Transverse colon (tissue), 4 donors: ENCODE measurements at regions not wholly inside any gene's neighbourhood (a gene's known extent, or its start where the extent isn't known, plus 50 kb on each side); places are given as distances from the start of the nearest gene placed in this dataset.

Experiments used
- DNase-seq: peaks from one replicate; pipeline ENCODE4 v3.0.0-alpha.2; 2019
- H3K27ac ChIP-seq, 4 donors: fragments of 200-600 bp; sonication (generic); 2 replicates each; pipeline ENCODE4 v1.5.1; 2016 to 2018; ENCODE audit warnings: inconsistent platforms in 4 of 4
- H3K27me3 ChIP-seq: fragments of 200-600 bp; sonication (generic); 2 replicates; pipeline ENCODE4 v1.5.1; 2017; ENCODE audit warnings: inconsistent platforms
- H3K36me3 ChIP-seq, 4 donors: fragments of 200-600 bp; sonication (generic); 2 replicates each; pipeline ENCODE4 v1.5.1; 2017 to 2019; ENCODE audit warnings: inconsistent platforms in 4 of 4
- H3K4me1 ChIP-seq, 4 donors: fragments of 200-600 bp; sonication (generic); 2 replicates each; pipeline ENCODE4 v1.5.1; 2017 to 2020; ENCODE audit warnings: inconsistent platforms in 4 of 4
- H3K4me3 ChIP-seq, 4 donors: fragments of 200-600 bp; sonication (generic); 1 replicate in 1 of 4; 2 replicates in 3 of 4; pipeline versions ENCODE4 v1.5.1 to v1.6.1; 2017 to 2019; ENCODE audit warnings: inconsistent platforms in 4 of 4
- H3K9me3 ChIP-seq, 2 donors: fragments of 200-600 bp; sonication (generic); 2 replicates each; pipeline ENCODE4 v1.5.1; 2017 to 2019; ENCODE audit warnings: inconsistent platforms in 2 of 2
- EP300 ChIP-seq: sonication (generic); formaldehyde crosslinking; IDR thresholded peaks from one replicate; pipeline ENCODE4 v1.6.1; 2017; ENCODE audit warnings: antibody characterized with exemption, low read depth
- POLR2A ChIP-seq: fragments of 450-650 bp; IDR thresholded peaks from one replicate; pipeline ENCODE4 v1.6.1; 2016; ENCODE audit warnings: antibody characterized with exemption, mild to moderate bottlenecking, moderate library complexity
- POLR2AphosphoS5 ChIP-seq, 3 donors: sonication (generic); formaldehyde crosslinking; IDR thresholded peaks; one replicate each; pipeline ENCODE4 v1.6.1; 2016; ENCODE audit warnings: antibody characterized with exemption in 3 of 3
- WGBS, 2 donors: methylation state at CpG; one replicate each; pipeline ENCODE4 v1.1.5; 2018; ENCODE audit warnings: low coverage in 1 of 2; 5-methylcytosine and 5-hydroxymethylcytosine counted together
- in situ Hi-C, 4 donors: fragments of 200-750 bp; cut with MboI; loops; one replicate each; pipeline versions ENCODE4 v1.15.0 to v1.15.1; 2017; ENCODE audit warnings: low sequenced_read_pairs in 3 of 4, low pct_ligation_motif_present in 1 of 4, low pct_unique_long_range_greater_than_20kb in 1 of 4
- intact Hi-C: fragments of 100-400 bp; cut with DNase I; formaldehyde crosslinking; loops from one replicate; pipeline ENCODE4 v1.15.1; 2023; ENCODE audit warnings: low total_unique reads
- TF ChIP-seq, protein P1 (sequence below), 5 experiments: fragments of 200-600 bp in 3 of 5; fragments of 450-650 bp in 2 of 5; sonication (generic) in 3 of 5; IDR thresholded peaks; 1 replicate in 2 of 5; 2 replicates in 3 of 5; pipeline ENCODE4 v1.5.1; 2016 to 2017; ENCODE audit warnings: antibody characterized with exemption in 5 of 5, inconsistent platforms in 3 of 5, mild to moderate bottlenecking in 2 of 5, moderate library complexity in 1 of 5

- intact Hi-C loops (no loop called here), in situ Hi-C loops (no loop called here)
- Histone ChIP-seq H3K27me3 (no peaks in the 10 kb centered on the region), H3K9me3 (no peaks in the 10 kb centered on the region), H3K36me3 (no peaks in the 10 kb centered on the region), H3K4me1 (no peaks in the 10 kb centered on the region), H3K27ac (no peak overlapping the region), H3K4me3 (no peak overlapping the region)
- TF ChIP-seq POLR2AphosphoS5 (IDR thresholded peaks at IDR 0.05): no peak
- TF ChIP-seq, protein P1, sequence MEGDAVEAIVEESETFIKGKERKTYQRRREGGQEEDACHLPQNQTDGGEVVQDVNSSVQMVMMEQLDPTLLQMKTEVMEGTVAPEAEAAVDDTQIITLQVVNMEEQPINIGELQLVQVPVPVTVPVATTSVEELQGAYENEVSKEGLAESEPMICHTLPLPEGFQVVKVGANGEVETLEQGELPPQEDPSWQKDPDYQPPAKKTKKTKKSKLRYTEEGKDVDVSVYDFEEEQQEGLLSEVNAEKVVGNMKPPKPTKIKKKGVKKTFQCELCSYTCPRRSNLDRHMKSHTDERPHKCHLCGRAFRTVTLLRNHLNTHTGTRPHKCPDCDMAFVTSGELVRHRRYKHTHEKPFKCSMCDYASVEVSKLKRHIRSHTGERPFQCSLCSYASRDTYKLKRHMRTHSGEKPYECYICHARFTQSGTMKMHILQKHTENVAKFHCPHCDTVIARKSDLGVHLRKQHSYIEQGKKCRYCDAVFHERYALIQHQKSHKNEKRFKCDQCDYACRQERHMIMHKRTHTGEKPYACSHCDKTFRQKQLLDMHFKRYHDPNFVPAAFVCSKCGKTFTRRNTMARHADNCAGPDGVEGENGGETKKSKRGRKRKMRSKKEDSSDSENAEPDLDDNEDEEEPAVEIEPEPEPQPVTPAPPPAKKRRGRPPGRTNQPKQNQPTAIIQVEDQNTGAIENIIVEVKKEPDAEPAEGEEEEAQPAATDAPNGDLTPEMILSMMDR (IDR thresholded peaks at IDR 0.05): no peak
- TF ChIP-seq POLR2A: no peak
- no peak for TF ChIP-seq EP300
- DNase-seq: no peak
- 71 to 73% methylated on average over 1 of the region's 1 CpG for WGBS, 2 donors
Measured at GRCh38 chr1:106207185-106207584, 849.3 kb upstream of the PRMT6 start.

DNA sequence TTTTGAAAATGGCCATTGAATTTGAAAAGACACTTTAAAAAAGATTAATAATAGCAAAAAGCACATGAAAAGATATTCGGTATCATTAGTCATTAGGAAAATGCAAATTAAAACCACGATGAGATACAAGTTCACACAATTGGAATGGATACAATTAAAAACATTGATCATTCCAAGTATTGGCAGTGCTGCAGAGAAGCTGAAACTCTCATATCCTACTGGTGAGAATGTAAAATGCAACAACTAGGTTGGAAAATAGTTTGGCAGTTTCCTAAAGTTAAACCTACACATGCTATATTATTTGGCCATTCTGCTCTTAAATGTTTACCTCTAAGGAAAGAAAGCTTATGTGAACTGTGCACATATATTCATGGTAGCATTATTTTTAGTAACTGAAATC is 838.7 kb upstream of the PRMT6 start:
- 58 to 67% methylated on average over 2 of the region's 2 CpGs for WGBS, 2 donors
- TF ChIP-seq POLR2AphosphoS5 (IDR thresholded peaks at IDR 0.05): no peak
- no peak for TF ChIP-seq EP300
- no peak for TF ChIP-seq POLR2A
- TF ChIP-seq, protein P1 (IDR thresholded peaks at IDR 0.05): no peak
- no peak for DNase-seq

DNA sequence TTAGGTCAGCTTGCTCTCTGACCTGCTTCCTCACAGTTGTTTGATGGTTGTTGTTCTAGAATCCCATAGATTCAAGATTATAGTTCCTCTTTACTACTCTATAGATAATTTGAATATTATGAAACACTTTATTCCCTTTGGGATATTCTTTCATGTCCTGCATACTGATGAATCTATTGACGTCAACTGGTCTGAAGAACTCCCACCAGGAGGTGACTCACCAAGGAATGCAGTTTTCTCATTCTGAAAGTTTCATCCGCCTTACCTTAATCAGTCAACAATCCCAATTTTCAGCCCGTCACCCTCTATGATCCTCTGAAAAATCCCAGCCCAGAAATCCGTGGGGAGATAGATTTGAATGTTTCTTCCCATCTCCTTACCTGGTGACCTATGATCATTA is 834.1 kb upstream of the PRMT6 start:
- in situ Hi-C loops: no loop called here
- no peaks in the 10 kb centered on the region for H3K36me3 ChIP-seq
- no peak overlapping the region for H3K27ac ChIP-seq
- intact Hi-C loops: no loop called here
- TF ChIP-seq POLR2A: no peak
- no peak for TF ChIP-seq POLR2AphosphoS5 (IDR thresholded peaks at IDR 0.05)
- TF ChIP-seq, protein P1 (IDR thresholded peaks at IDR 0.05): no peak
- no peak for TF ChIP-seq EP300
- H3K4me3 ChIP-seq: no peak overlapping the region
- no peaks in the 10 kb centered on the region for H3K27me3 ChIP-seq
- H3K9me3 ChIP-seq: no peaks in the 10 kb centered on the region
- DNase-seq: no peak
- H3K4me1 ChIP-seq: no peaks in the 10 kb centered on the region
- WGBS, 2 donors: 77 to 85% methylated on average over 4 of the region's 4 CpGs

More for the DNA sequence above, 838.7 kb upstream of the PRMT6 start:
- intact Hi-C loops: no loop called here
- no peak overlapping the region for H3K4me3 ChIP-seq
- no peaks in the 10 kb centered on the region for H3K36me3 ChIP-seq
- in situ Hi-C loops: no loop called here
- H3K4me1 ChIP-seq: no peaks in the 10 kb centered on the region
- no peaks in the 10 kb centered on the region for H3K27me3 ChIP-seq
- no peaks in the 10 kb centered on the region for H3K9me3 ChIP-seq
- no peak overlapping the region for H3K27ac ChIP-seq

- H3K9me3 ChIP-seq: no peaks in the 10 kb centered on the region
- H3K27ac ChIP-seq: no peak overlapping the region
- intact Hi-C loops: no loop called here
- 69 to 90% methylated on average over 1 of the region's 1 CpG for WGBS, 2 donors
- in situ Hi-C loops: no loop called here
- no peak overlapping the region for H3K4me3 ChIP-seq
- no peaks in the 10 kb centered on the region for H3K27me3 ChIP-seq
- no peaks in the 10 kb centered on the region for H3K36me3 ChIP-seq
- no peaks in the 10 kb centered on the region for H3K4me1 ChIP-seq
- no peak for DNase-seq
- TF ChIP-seq EP300 (no peak), POLR2A (no peak), POLR2AphosphoS5 (IDR thresholded peaks at IDR 0.05) (no peak)
- TF ChIP-seq, protein P1 (IDR thresholded peaks at IDR 0.05): no peak
Measured at GRCh38 chr1:106223213-106223612, 833.3 kb upstream of the PRMT6 start.
